Suppressor macrophage treated with lipopolysaccharide for 4 hours (primary cell): ENCODE measurements at regions not wholly inside any gene's neighbourhood (a gene's known extent, or its start where the extent isn't known, plus 50 kb on each side); places are given as distances from the start of the nearest gene placed in this dataset.

Experiments
- DNase-seq: peaks from one replicate; pipeline ENCODE4 v3.0.0-alpha.2; 2020

- no peak for DNase-seq
Observed at GRCh38 chr15:99921101-99921500, 187.9 kb upstream of the LYSMD4 start.

GRCh38 chr15:99918072-99918471 is 184.8 kb upstream of the LYSMD4 start:
- no peak for DNase-seq

- peak; percentile 8 for DNase-seq
Observed at GRCh38 chr15:99917252-99917651, 184.0 kb upstream of the LYSMD4 start.

GRCh38 chr15:99916668-99917223 is 183.5 kb upstream of the LYSMD4 start:
- no peak for DNase-seq

- no peak for DNase-seq
Observed at GRCh38 chr15:99914723-99915122, 181.5 kb upstream of the LYSMD4 start.

- peak; percentile 21 for DNase-seq
Observed at GRCh38 chr15:99911816-99912215, 178.6 kb upstream of the LYSMD4 start.

- no peak for DNase-seq
Observed at GRCh38 chr15:99909592-99910295, 176.5 kb upstream of the LYSMD4 start.

GRCh38 chr15:99907698-99908097 is 174.5 kb upstream of the LYSMD4 start:
- no peak for DNase-seq

GRCh38 chr15:99906793-99907192 is 173.6 kb upstream of the LYSMD4 start:
- DNase-seq, result no peak

- DNase-seq, result no peak
Observed at GRCh38 chr15:99906311-99906710, 173.1 kb upstream of the LYSMD4 start.

GRCh38 chr15:99902248-99902928 is 169.2 kb upstream of the LYSMD4 start:
- DNase-seq, result no peak

- no peak for DNase-seq
Observed at GRCh38 chr15:99895956-99896311, 162.7 kb upstream of the LYSMD4 start.

- DNase-seq, result no peak
Observed at GRCh38 chr15:99895189-99895955, 162.1 kb upstream of the LYSMD4 start.

- DNase-seq, result no peak
Observed at GRCh38 chr15:99878835-99879234, 145.6 kb upstream of the LYSMD4 start.

- no peak for DNase-seq
Observed at GRCh38 chr15:99873451-99873850, 140.2 kb upstream of the LYSMD4 start.

- DNase-seq, result no peak
Observed at GRCh38 chr15:99863550-99864198, 130.4 kb upstream of the LYSMD4 start.

GRCh38 chr15:99857836-99858235 is 124.6 kb upstream of the LYSMD4 start:
- DNase-seq, result no peak

GRCh38 chr15:99850517-99850916 is 117.3 kb upstream of the LYSMD4 start:
- no peak for DNase-seq

- no peak for DNase-seq
Observed at GRCh38 chr15:99845009-99845408, 111.8 kb upstream of the LYSMD4 start.

GRCh38 chr15:99844150-99844549 is 110.9 kb upstream of the LYSMD4 start:
- no peak for DNase-seq

GRCh38 chr15:99842071-99842470 is 108.8 kb upstream of the LYSMD4 start:
- no peak for DNase-seq

- no peak for DNase-seq
Observed at GRCh38 chr15:99826157-99826780, 93.0 kb upstream of the LYSMD4 start.

GRCh38 chr15:99823346-99823745 is 90.1 kb upstream of the LYSMD4 start:
- DNase-seq, result no peak
